Kidney epithelial cell (primary cell): ENCODE measurements at regions not wholly inside any gene's neighbourhood (a gene's known extent, or its start where the extent isn't known, plus 50 kb on each side); places are given as distances from the start of the nearest gene placed in this dataset.

Source experiments
- DNase-seq: peaks from one replicate; pipeline ENCODE4 v3.0.0-alpha.2; 2010; ENCODE audit warnings: low read depth
- H3K27me3 ChIP-seq: 2 replicates; pipeline ENCODE4 v1.6.0; 2011; ENCODE audit warnings: low read length; ENCODE audit not compliant: control insufficient read depth, insufficient read depth
- H3K36me3 ChIP-seq: 2 replicates; pipeline ENCODE4 v1.5.1; 2011; ENCODE audit warnings: low read length; ENCODE audit not compliant: control insufficient read depth, insufficient read depth
- H3K4me3 ChIP-seq: 2 replicates; pipeline ENCODE4 v1.5.1; 2011; ENCODE audit warnings: low read depth, mild to moderate bottlenecking, control low read depth, low read length
- CTCF ChIP-seq: IDR thresholded peaks from 2 replicates; pipeline ENCODE4 v1.5.1; 2011; ENCODE audit warnings: mild to moderate bottlenecking, moderate library complexity, low read length, control low read depth, inconsistent platforms; ENCODE audit not compliant: insufficient read depth, poor library complexity, severe bottlenecking

- no peak for TF ChIP-seq CTCF
- Histone ChIP-seq H3K4me3 (no peak overlapping the region), H3K36me3 (no peaks in the 10 kb centered on the region), H3K27me3 (no peaks in the 10 kb centered on the region)
- DNase-seq: no peak
These were observed 103.5 kb upstream of the CCDC54 start for GRCh38 chr3:107273771-107274170.

GRCh38 chr3:107275511-107275910, 101.7 kb upstream of the CCDC54 start:
- TF ChIP-seq CTCF: no peak
- Histone ChIP-seq H3K36me3 (no peaks in the 10 kb centered on the region), H3K4me3 (no peak overlapping the region)

GRCh38 chr3:107283948-107284347, 93.3 kb upstream of the CCDC54 start:
- no peak for TF ChIP-seq CTCF
- no peak for DNase-seq

More at GRCh38 chr3:107275511-107275910, 101.7 kb upstream of the CCDC54 start:
- no peaks in the 10 kb centered on the region for H3K27me3 ChIP-seq
- DNase-seq: no peak

GRCh38 chr3:107284612-107285011, 92.6 kb upstream of the CCDC54 start:
- DNase-seq: no peak
- H3K27me3 ChIP-seq: no peaks in the 10 kb centered on the region
- no peak overlapping the region for H3K4me3 ChIP-seq
- no peak for TF ChIP-seq CTCF
- H3K36me3 ChIP-seq: no peaks in the 10 kb centered on the region

More at GRCh38 chr3:107283948-107284347, 93.3 kb upstream of the CCDC54 start:
- H3K4me3 ChIP-seq: no peak overlapping the region
- no peaks in the 10 kb centered on the region for H3K27me3 ChIP-seq
- H3K36me3 ChIP-seq: no peaks in the 10 kb centered on the region

GRCh38 chr3:107285197-107285596, 92.0 kb upstream of the CCDC54 start:
- no peak for TF ChIP-seq CTCF
- H3K4me3 ChIP-seq: no peak overlapping the region
- H3K27me3 ChIP-seq: no peaks in the 10 kb centered on the region
- DNase-seq: no peak
- H3K36me3 ChIP-seq: no peaks in the 10 kb centered on the region

- H3K36me3 ChIP-seq: no peaks in the 10 kb centered on the region
- no peak for TF ChIP-seq CTCF
- no peak for DNase-seq
These were observed 87.9 kb upstream of the CCDC54 start for GRCh38 chr3:107289354-107289753.

More at GRCh38 chr3:107289354-107289753, 87.9 kb upstream of the CCDC54 start:
- no peaks in the 10 kb centered on the region for H3K27me3 ChIP-seq
- H3K4me3 ChIP-seq: no peak overlapping the region
